Stimulated activated naive CD4-positive, alpha-beta T cell (primary cell): ENCODE measurements at regions not wholly inside any gene's neighbourhood (a gene's known extent, or its start where the extent isn't known, plus 50 kb on each side); places are given as distances from the start of the nearest gene placed in this dataset.

Source experiments
- DNase-seq, 6 experiments: peaks; one replicate each; lab custom pipeline; 2025; lab: John Stamatoyannopoulos, UW

DNA sequence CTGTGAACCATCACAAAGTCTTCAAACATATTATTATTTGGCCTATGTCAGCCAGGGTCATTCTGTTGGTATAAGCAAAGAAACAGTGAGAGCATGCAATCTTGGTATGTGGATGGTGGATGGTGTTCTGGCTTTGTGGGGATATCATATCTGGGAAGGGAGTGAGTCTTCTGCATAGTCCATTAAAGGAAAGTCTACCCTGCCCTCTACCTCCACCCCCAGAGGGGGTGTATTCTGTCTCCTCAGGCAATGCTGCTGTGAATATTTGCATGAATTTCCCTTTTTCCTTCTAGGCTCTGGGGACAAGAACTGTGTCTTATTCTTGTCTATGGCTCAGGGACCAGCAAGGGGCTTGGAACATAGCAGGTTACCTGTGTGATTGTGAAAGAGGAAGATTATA is 495.8 kb downstream of the PDCD6IP start:
- no peak for DNase-seq

DNA sequence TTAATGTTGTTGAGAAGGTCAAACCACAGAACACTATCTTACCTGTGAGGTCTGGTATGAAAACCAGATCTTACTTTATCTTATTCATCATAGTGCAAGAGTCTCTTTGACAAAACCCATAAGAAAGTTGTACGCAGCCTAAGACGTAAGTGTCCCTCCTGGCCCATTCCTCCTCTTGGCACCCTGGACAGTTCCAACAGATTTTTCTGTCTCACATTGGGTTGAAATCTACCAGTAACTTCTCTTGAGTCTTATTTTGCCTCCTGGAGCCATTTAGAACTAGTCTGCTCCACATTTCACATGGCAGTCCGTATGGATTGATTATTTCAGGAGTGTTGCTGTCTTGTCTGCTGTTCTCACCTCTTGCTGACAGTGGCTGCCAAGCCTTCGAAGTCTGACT is 498.4 kb downstream of the PDCD6IP start:
- DNase-seq, result no peak

DNA sequence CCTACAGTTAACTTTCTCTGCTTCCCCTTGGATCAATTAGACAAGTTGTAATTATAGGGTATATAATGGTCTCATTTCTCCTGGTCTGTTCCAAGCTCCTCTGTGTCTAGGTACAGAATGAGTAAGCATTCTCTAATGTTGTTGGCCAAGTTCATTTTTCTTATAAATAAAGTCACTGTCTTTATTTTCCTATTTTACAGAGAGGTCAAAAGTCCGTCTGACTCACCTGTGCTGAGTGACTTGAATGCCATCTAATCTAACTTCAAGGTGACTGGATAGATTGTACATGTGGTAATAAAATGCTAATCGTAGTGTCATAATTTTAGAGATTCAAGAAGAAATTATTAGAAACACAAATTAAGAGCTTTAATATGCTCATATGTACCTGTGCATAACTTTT is 500.2 kb downstream of the PDCD6IP start:
- DNase-seq, result no peak

DNA sequence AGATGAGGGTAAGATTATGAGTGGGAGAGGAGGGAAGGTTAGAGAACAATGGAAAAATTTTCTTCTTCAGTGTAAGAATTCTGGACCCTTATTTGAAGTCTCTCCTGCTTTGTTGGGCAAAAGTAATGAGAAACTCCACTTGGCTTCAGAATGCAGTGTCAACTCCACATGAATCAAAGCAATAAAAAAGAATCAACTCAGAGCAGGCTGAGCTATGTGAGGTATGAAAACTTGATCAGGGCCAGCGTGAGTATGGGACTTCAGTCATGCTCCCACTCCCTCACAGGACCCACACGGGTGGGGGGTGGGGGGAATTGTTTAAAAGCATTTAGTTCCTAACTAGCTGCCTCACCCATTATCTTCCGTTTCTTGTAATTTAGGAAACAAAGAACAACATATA is 502.2 kb downstream of the PDCD6IP start:
- no peak for DNase-seq

DNA sequence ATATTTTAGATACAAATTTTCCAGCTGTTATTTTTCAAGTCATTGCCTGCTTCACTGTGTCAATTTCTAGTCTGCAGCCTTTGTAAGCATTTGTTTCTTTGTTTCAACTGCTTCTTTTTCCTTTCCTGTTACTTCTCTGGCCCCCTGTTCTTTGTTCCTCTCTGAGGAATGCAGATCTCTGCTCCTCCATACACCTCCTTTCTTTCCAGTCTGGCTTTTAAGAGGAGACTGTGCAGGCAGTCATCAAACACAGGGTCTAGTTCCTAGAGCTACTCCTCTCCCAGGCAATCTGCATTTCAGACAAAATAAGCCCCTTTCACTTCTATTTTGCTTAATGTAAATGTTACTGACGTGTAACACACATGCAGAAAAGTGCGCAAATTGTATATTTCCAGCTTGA is 502.9 kb downstream of the PDCD6IP start:
- no peak for DNase-seq

DNA sequence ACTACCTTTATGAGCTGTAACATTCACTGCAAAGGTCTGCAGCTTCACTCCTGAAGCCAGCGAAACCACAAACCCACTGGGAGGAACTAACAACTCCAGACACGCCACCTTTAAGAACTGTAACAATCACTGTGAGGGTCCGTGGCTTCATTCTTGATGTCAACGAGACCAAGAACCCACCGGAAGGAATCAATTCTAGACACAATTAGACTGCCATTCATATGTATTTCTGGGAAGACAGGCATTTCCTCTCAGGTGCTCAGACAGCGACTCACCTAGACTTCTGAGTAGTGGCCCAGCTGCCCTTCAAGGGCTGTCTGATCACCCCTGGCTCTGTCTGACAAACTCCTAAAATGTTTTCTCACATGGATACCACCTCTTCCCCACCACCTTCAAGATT is 506.8 kb downstream of the PDCD6IP start:
- no peak for DNase-seq

DNA sequence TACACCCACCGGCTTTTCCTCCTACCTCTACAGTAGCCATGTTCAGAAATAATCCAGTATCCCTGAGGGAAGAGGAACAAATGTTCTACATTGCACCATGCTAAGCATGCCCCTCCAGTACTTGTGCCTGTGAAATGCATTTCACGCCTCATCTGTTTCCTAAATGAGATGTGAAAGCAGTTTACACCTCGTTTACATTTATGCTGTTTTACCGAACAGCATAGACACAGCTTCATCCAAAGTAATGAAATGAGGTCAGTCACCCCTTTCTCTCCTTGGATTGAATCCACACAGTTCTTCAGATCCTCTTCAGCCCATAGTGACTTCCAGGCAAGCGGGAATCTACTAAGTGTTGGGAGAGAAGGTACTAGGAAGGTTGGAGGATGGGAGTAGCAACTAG is 514.3 kb downstream of the PDCD6IP start:
- DNase-seq, result no peak

DNA sequence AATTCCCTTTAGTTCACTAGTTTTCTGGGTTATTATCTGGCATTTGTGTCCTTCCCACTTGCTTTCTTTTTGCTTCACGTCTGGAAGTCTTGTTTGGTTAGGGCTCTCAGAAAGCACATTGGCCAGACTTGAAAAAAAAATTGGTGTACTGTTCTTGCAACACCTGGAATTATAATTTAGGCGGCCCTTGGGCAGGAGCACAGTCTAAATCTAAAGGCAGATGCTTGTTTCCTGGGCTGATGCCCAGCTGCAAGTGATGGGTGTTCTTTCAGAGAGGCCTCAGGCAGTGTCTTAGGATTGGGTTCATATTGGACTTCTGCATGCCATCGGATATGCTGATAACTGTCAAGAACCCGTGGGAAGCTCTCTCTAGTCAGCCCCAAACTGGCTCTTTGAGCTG is 521.5 kb downstream of the PDCD6IP start:
- DNase-seq, result no peak

DNA sequence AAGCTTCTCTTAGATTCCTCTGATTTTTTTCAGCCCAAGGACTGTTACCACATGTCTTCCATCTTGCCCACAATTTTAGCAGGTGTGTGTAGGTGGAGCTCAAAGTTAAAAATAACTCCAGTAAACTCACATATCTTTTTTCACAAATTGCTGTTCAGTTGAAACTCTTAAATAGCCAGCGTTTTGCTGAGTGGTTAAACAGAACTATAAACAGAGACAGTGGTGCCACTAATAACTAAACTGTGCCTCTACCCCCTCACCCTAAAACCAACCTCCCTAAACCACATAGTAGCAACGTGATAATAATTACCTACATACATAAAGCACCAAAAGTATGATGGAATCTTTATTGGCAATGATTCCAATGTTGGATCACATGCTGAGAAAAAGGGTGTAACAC is 525.1 kb downstream of the PDCD6IP start:
- no peak for DNase-seq

DNA sequence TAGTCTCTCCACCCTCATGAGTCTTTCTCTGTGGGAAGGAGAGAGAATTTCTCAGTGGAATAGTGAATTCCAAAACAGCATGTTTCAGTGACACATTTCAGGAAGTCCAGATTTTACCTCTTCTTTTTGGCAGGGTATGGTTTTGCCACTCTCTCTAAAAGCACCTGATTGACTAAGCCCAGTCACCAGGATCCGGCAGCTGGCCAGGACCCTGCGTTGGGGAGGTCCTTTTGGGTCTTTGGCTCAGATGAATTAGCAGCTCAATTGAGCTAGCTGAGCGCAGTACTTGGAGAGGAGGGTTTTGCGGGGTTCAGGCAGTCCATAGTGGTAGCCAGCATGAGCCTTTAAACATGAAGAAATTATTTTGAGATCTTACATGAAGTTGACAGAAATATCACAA is 548.2 kb downstream of the PDCD6IP start:
- no peak for DNase-seq

DNA sequence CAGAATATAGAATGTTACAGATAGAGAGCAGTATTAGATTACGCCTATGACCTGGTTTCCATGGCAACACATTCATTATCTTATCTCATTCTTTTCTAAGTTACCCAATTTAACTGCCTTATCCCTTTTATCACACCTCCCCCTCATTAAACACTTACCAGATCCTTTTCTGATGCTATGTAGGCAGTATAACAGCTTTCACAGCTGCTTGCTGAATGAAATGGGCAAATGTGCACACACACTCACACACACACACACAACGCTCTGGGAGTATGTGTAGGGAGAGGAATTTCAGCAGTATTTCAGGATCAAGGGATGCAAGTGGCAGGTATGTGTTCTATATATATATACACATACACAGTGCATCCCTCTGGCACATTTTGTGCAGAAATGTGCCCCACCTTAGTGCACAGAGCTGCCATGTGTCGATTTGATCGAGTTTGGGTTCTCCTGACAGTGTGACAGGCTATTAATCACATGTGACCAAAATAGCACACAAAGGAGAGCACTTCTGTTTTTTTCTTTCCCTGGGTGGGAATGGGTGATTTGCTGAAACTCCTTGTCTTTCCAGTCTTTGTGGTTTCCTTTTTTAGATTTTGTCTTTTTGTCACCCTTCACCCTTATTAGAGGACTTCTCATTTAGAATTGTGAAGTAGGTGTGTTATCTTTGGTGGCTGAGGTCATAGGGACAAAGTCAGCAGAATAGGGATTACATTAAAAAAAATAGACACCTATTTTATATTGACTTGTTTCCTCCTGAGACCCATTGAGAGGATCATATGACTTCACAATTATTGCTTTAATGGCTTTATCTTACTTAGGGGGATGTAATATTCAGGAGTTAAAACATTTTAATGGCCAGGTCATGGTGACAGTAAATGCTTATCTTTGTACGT is 553.7 kb downstream of the PDCD6IP start:
- DNase-seq, result no peak

DNA sequence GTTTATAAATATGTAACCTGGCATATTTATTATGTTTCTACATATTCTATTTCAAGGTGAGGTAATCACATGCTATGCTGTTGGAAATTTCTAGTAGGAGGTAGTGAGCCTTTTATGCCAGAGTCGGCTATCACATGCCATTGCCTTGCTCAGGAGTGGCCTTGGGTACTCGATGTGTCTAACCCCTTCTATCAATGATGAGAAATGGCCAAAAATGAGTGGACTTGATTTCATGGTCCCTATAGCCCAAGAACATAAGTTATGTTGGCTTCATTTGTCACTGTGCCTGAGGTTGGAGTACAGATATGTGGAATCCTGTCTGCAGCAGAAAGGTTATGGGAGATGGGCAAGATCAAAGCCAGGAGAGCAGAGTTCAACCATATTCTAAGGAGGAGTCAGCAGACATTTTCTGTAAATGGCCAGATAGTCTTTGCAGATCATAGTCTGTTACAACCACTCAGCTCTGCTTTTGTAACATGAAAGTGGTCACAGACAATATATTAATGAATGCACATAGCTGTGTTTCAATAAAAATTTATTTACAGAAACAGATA is 554.4 kb downstream of the PDCD6IP start:
- DNase-seq, result no peak

DNA sequence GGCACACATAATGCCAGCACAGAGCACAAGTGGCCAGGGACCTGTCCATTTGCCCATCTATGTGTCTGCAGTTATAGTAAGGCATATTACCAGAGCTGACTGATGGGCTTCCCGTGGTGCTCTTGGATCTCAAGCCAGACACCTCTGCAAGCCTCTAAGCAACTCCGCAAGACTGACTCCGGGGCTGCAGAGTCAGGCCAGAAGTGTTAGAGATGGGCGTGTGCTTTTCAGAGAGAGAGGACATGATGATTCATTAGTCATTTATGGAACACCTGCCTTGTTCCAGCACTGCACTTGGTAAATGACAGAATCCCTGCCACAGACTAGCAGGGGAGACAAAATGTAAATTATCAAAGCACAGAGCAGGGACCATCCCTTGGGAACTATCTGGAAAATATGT is 559.0 kb downstream of the PDCD6IP start:
- no peak for DNase-seq

DNA sequence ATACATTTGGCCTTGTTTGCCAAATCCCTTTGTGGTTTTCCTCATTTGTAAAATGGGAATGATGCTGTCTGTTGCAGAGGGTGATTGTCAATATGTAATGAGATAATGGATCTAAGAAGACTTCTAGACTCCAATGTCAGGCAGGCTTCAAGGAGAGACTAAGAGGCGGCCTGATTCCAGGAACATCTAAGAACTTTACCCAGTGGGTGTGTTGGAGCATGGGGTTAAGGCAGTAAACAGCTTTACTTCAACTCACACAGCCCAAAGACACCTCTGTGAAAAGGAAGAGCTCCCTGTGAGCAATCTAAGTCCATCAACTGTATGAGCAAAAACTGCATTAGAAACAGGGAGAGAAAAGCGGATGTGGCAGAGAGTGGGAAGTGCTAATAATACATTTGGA is 560.6 kb downstream of the PDCD6IP start:
- no peak for DNase-seq

DNA sequence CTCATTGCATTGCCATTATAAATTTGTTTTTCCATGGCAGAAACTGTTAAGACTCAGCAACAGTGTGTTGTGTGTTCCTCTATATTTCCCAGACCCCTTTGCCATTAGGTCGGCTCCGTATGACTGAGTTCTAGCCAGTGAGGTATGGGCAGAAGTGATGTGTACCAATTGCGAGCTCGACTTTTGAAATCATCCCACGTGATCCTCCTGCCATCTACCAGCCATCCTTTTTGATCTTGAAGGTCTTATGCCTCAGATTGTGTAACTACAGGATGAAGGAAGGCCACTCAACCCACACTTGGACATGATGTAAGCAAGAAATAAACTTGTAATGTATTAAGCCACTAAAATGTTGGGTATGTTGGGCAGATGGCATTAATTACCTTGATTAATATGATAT is 562.3 kb downstream of the PDCD6IP start:
- DNase-seq, result no peak

DNA sequence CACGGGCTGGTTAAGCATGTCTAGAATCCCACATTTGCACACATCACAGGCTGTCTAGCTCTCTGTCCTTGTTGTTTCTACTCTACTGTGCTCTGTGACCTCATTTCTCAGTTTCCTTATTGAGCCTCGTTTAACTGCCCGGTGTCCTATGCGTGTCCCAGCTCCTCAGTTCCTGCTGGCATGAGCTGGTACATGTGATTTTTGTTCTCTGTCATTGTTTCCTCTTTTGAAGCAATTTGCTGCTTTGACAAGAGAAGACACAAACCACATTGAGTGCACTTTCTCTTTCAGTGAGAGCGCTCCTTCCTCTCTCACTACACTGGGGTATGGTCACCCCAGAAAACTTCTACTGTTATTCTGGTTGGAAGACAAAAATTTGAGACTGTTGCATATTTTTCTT is 563.5 kb downstream of the PDCD6IP start:
- no peak for DNase-seq

DNA sequence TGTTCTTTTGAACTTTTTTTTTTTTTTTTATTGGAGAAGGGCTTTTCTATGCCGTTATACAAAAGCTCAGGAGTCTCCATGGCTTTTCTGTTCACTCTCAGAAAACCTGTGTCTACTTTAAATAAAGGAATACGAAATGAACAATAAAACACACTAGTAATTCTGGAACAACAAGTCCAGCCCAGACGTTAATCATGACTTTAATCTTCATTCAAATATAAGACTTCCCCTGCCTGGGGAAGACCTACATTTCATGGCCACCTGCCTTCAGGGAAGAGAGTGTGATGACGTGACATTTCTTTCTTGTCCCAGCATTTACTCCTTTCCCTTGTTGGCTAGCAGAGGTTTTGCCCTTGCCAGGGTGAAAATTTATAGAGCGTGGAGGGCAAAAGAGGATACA is 564.5 kb downstream of the PDCD6IP start:
- no peak for DNase-seq

DNA sequence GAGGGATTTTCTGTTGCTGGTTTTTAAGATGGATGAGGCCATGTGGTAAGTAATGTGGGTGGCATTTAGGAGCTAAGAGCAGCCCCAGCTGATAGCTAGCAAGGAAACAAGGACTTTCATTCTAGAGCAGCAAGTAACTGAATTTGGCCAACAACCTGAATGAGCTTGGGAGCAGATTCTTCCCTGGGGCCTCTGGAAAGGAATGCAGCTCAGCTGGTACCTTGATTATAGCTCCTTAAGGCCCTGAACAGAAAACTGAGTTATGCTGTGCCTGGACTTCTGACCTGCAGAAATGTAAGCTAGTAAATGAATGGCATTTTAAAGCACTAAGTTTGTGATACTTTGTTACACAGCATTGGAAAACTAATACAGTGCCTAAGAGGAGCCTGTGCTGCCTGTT is 565.5 kb downstream of the PDCD6IP start:
- no peak for DNase-seq

DNA sequence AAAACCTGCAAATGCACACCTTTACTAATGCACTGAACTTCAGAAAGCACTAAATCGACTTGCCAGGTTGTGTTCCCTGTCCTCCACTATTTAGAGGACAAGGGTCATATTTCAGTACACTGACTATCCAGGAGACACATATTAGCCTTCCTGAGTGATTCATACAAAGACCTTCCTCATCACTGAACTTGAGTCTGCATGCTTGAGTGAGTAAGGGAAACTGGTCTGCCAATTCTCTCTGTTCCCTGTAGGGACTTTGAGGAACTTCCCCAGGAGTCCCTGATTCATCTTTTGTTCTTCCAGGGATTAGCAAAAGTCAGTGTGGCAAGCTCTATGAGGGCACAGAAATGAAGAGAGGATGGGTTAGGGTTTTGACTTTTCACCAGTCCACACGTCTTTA is 565.9 kb downstream of the PDCD6IP start:
- DNase-seq, result no peak

DNA sequence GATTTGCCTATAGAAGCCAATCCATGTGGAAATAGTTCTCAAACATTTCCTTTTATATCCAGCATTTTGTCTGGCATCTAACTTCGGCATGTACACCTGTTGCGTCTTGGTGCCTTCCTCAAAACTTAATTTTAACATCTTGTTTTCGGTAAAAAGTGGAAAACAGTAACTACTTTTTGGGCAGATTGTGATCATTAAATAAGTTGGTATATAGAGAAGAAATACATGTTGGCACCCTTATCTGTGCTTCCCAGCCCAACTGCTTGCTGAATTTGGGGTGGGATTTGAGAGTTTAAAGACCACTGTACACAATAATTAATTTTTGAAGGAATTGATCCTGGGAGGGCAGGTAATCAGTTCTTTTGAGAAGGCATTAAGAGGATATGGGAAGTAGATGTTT is 566.8 kb downstream of the PDCD6IP start:
- DNase-seq, result no peak

DNA sequence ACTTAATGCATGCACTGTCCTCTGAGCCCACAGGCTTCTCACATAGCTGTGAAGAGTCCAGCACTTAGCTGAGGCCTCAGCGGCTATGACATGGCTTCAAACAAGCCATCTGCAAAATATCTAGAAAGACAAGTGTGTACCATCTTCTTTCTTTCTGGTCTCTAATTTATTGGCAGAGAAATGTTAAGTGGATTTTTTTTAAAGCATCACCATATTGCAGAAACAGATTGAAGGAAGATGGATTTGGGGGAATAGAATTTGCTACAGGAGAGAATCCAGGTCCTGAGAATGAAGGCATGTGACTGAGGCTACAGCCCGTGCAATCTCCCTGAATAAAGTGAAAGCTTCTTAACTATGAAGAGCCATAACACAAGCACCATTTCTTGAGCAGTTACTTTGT is 567.3 kb downstream of the PDCD6IP start:
- DNase-seq, result no peak

DNA sequence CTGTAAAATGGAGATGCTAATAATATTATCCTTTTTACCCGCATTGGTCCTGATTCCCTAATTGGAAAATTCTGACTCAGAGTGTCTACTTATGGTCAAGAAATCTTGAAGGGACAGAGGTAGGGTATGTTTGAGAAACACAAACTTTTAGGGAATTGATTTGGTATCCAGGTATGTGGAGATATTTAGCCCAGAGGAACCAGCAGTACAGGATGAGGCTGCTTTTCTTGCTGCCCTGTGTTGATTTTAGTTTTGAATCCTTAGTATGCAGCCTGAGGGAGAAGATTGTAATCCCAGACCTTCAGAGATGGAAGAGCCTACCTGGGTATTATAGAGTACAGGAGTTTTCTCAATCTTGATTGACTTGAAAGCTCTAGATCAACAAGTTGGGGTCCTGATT is 569.1 kb downstream of the PDCD6IP start:
- no peak for DNase-seq

DNA sequence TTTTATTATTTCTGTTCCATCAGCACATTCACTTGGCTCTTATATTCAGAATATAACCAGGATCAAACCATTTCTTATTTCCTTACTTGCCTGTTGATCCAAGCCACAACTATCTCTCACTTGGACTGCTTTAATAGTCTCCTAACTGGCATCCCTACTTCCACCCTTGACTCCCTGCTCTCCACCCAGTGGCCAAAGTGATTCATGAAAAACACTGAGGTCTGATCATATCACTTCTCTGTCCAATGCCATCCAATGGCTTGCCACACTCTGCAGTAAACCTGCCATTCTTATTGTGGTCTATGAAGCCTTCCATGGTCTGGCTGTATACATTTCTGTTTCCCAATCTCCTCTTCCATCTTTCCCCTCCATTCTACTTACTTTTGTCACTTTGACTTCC is 576.1 kb downstream of the PDCD6IP start:
- DNase-seq, result no peak

DNA sequence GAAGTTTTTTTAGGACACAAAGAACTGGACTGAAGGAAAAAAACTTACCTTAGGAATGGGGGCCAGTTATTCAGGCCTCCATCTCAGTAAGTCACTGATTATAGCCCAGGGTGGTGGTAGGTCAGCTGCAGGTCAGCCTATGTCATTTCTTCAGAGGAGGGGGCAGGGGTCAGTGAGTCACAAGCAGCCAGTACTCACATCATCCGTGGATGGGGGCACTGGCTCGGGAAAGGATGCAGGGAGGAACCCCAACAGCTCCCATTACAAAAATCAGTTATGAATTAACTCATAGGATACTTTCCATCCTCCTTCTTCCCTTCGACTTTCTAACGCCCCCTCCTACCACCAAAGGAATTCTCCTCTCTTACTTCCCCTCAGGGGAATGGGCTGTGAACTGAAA is 578.3 kb downstream of the PDCD6IP start:
- no peak for DNase-seq
